K562 (cell line): ENCODE measurements at regions not wholly inside any gene's neighbourhood (a gene's known extent, or its start where the extent isn't known, plus 50 kb on each side); places are given as distances from the start of the nearest gene placed in this dataset.

Experiments
- CBFB ChIP-seq: sonication (generic); formaldehyde crosslinking; IDR thresholded peaks from 2 replicates; pipeline ENCODE4 v1.4.0; 2020; ENCODE audit warnings: mild to moderate bottlenecking, missing genetic modification reagents
- CEBPB ChIP-seq: fragments of 450-650 bp; IDR thresholded peaks from 2 replicates; pipeline ENCODE4 v1.6.1; 2016; ENCODE audit warnings: missing genetic modification characterization, missing compliant biosample characterization
- E2F3 ChIP-seq: fragments of 250-450 bp; sonication (Bioruptor Pico); IDR thresholded peaks from 2 replicates; pipeline ENCODE4 v1.4.0; 2020; ENCODE audit warnings: mild to moderate bottlenecking
- ELF4 ChIP-seq: fragments of 450-650 bp; formaldehyde crosslinking; IDR thresholded peaks from 2 replicates; pipeline ENCODE4 v1.4.0; 2022; ENCODE audit warnings: missing genetic modification characterization
- HDGF ChIP-seq: fragments of 450-650 bp; IDR thresholded peaks from 2 replicates; pipeline ENCODE4 v1.6.1; 2016
- JUND ChIP-seq, 2 experiments: IDR thresholded peaks; 2 replicates in 1 of 2; 3 replicates in 1 of 2; pipeline ENCODE4 v1.6.1; 2011; ENCODE audit warnings: borderline replicate concordance in 2 of 2, low read depth in 2 of 2, low read length in 2 of 2, improper control_type of control experiment in 1 of 2, missing biosample characterization in 1 of 2, missing genetic modification characterization in 1 of 2, missing genetic modification reagents in 1 of 2
- POLR2AphosphoS5 ChIP-seq: IDR thresholded peaks from 2 replicates; pipeline ENCODE4 v1.6.1; 2011; ENCODE audit warnings: mild to moderate bottlenecking, low read depth, low read length, moderate library complexity; ENCODE audit not compliant: control insufficient read depth, insufficient read depth
- SMC3 ChIP-seq: conservative IDR thresholded peaks from 2 replicates; pipeline ENCODE4 v1.6.1; 2011; ENCODE audit warnings: low read depth, low read length, improper control_type of control experiment; ENCODE audit not compliant: insufficient read depth
- SRF ChIP-seq, 2 experiments: fragments of 250-450, 450-650 bp in 1 of 2; sonication (Bioruptor Pico) in 1 of 2; sonication (generic) in 1 of 2; formaldehyde crosslinking; IDR thresholded peaks; 2 replicates each; pipeline versions ENCODE4 v1.5.0 to v1.5.1; 2020 to 2022; ENCODE audit warnings: mild to moderate bottlenecking in 1 of 2, missing genetic modification reagents in 1 of 2
- TF ChIP-seq, protein P1 (sequence below): fragments of 250-450 bp; sonication (Bioruptor Pico); IDR thresholded peaks from 2 replicates; pipeline ENCODE4 v1.8.0; 2021; ENCODE audit warnings: moderate library complexity, mild to moderate bottlenecking, inconsistent platforms

DNA sequence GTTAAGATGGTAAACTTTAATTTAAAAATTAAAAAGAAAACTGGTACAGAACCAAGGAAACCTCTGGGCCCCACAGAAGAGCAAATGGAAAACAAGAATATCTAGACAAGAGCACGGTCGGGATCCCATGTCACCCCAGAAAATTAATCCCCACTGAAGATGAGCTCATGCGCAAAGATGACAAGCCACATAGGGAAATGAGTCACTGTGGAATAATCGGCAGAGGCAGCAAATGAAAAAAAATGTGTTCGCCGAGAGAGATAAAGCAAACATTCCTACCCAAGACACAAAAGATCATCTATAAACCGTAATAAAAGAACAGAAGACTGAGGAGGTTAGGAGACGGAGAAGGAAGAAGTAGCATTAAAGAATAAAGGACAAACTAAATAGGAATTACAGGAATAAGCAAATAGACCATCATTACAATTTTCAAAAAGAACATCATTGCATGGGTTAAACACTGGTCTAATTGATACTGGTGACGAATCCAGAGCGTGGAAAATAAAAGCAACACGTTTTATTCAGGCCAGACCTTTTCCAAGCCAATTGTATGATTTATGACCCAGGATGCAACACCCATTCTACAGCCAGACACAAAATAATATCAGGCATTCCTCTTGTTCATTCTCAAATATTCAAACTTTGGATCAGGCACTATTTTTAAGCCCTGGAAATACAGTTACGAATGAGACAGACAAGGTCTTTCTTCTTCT lies 138.0 kb upstream of the ARID1B start:
- TF ChIP-seq CBFB (CRISPR knock-in tag) (no peak), SMC3 (no peak), JUND (IDR thresholded peaks at IDR 0.05; ENCODE audit: borderline replicate concordance, low read depth, low read length) (peak; percentile 78), JUND (tag; IDR thresholded peaks at IDR 0.05; ENCODE audit: borderline replicate concordance, low read depth, low read length) (peak; percentile 72; the same call in 2 of the 3 replicates), SRF (CRISPR knock-in tag; IDR thresholded peaks at IDR 0.05) (no peak), ELF4 (CRISPR knock-in tag) (no peak), CEBPB (tag) (no peak), HDGF (no peak), E2F3 (no peak), POLR2AphosphoS5 (no peak)
- TF ChIP-seq, protein P1, sequence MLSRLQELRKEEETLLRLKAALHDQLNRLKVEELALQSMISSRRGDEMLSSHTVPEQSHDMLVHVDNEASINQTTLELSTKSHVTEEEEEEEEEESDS (CRISPR knock-in tag) = no peak
